IMR-90 (cell line): ENCODE measurements at regions not wholly inside any gene's neighbourhood (a gene's known extent, or its start where the extent isn't known, plus 50 kb on each side); places are given as distances from the start of the nearest gene placed in this dataset.

ENCODE experiments used
- ATAC-seq: fragments of 200-7000 bp; cut with Tn5 transposase; 2 replicates; pipeline ENCODE4 v1.9.1; 2020; ENCODE audit warnings: low read depth, mild to moderate bottlenecking, moderate library complexity
- BruUV-seq: library from RNA; stranded (reverse); fragments of 400-500 nt; replicated peaks from 2 replicates; lab custom pipeline; 2021; lab: Mats Ljungman, UMichigan
- CTCF ChIA-PET: fragments of 300-600 bp; formaldehyde crosslinking; extraction: SDS; loops from one replicate; lab custom pipeline; 2021; ENCODE audit warnings: antibody characterized with exemption; lab: Yijun Ruan, JAX
- POLR2A ChIA-PET: fragments of 300-600 bp; sonication (Branson Sonifier 250); formaldehyde crosslinking; loops from one replicate; lab custom pipeline; 2022; ENCODE audit warnings: antibody characterized with exemption; ENCODE audit not compliant: unreplicated experiment; lab: Charles Lee
- DNase-seq: peaks from one replicate; pipeline ENCODE4 v3.0.0; 2013
- H2AFZ ChIP-seq: replicated peaks from 2 replicates; pipeline ENCODE3; 2013; ENCODE audit warnings: low read length, mild to moderate bottlenecking; ENCODE audit not compliant: poor library complexity
- H2AK5ac ChIP-seq: 2 replicates; pipeline ENCODE4 v1.6.1; 2013; ENCODE audit warnings: low read depth, low read length, inconsistent platforms
- H2AK9ac ChIP-seq: replicated peaks from 2 replicates; pipeline ENCODE3; 2013; ENCODE audit warnings: mild to moderate bottlenecking, low read depth, low read length, moderate library complexity; ENCODE audit not compliant: poor library complexity
- H2BK120ac ChIP-seq: 2 replicates; pipeline ENCODE4 v1.6.1; 2013; ENCODE audit warnings: low read depth, low read length, inconsistent platforms
- H2BK15ac ChIP-seq: 3 replicates; pipeline ENCODE4 v1.6.1; 2013; ENCODE audit warnings: low read depth, low read length, inconsistent platforms
- H2BK20ac ChIP-seq: 2 replicates; pipeline ENCODE4 v1.6.1; 2013; ENCODE audit warnings: low read depth, mild to moderate bottlenecking, inconsistent platforms, low read length, moderate library complexity
- H2BK5ac ChIP-seq: 2 replicates; pipeline ENCODE4 v1.6.1; 2013; ENCODE audit warnings: mild to moderate bottlenecking, low read depth, low read length, inconsistent platforms; ENCODE audit not compliant: poor library complexity, severe bottlenecking
- H3K14ac ChIP-seq: replicated peaks from 2 replicates; pipeline ENCODE4 v1.6.1; 2013; ENCODE audit warnings: low read depth, low read length, inconsistent platforms
- H3K18ac ChIP-seq: 2 replicates; pipeline ENCODE4 v1.6.1; 2013; ENCODE audit warnings: low read depth, low read length, control low read depth
- H3K23ac ChIP-seq: 2 replicates; pipeline ENCODE4 v1.6.1; 2013; ENCODE audit warnings: low read depth, low read length, inconsistent platforms
- H3K27ac ChIP-seq: 2 replicates; pipeline ENCODE4 v1.5.1; 2013; ENCODE audit warnings: mild to moderate bottlenecking, control low read depth, low read length; ENCODE audit not compliant: insufficient read depth
- H3K27me3 ChIP-seq: 2 replicates; pipeline ENCODE4 v1.6.1; 2013; ENCODE audit warnings: low read length; ENCODE audit not compliant: control insufficient read depth, insufficient read depth
- H3K36me3 ChIP-seq: 2 replicates; pipeline ENCODE4 v1.6.1; 2013; ENCODE audit warnings: low read length, mixed read lengths; ENCODE audit not compliant: control insufficient read depth, insufficient read depth
- H3K4ac ChIP-seq: 2 replicates; pipeline ENCODE4 v1.6.1; 2013; ENCODE audit warnings: low read depth, low read length, inconsistent platforms
- H3K4me1 ChIP-seq: 2 replicates; pipeline ENCODE4 v1.6.1; 2013; ENCODE audit warnings: low read length, mixed read lengths; ENCODE audit not compliant: control insufficient read depth, insufficient read depth
- H3K4me2 ChIP-seq: 2 replicates; pipeline ENCODE4 v1.6.1; 2013; ENCODE audit warnings: low read depth, mild to moderate bottlenecking, control low read depth, low read length, moderate library complexity
- H3K4me3 ChIP-seq: 2 replicates; pipeline ENCODE4 v1.5.1; 2013; ENCODE audit warnings: low read depth, mild to moderate bottlenecking, control low read depth, low read length, moderate library complexity; ENCODE audit not compliant: insufficient read depth
- H3K56ac ChIP-seq: 2 replicates; pipeline ENCODE4 v1.6.1; 2013; ENCODE audit warnings: low read length, inconsistent platforms; ENCODE audit not compliant: insufficient read depth; ENCODE audit errors: extremely low read depth
- H3K79me1 ChIP-seq, 2 experiments: 2 replicates each; pipeline ENCODE4 v1.6.1; 2013; ENCODE audit warnings: low read length in 2 of 2, inconsistent platforms in 1 of 2, low read depth in 1 of 2
- H3K9ac ChIP-seq: 2 replicates; pipeline ENCODE4 v1.6.1; 2013; ENCODE audit warnings: low read depth, low read length, control low read depth
- H3K9me1 ChIP-seq: 2 replicates; pipeline ENCODE4 v1.6.1; 2013; ENCODE audit warnings: low read length, inconsistent platforms; ENCODE audit not compliant: insufficient read depth
- H3K9me3 ChIP-seq: 2 replicates; pipeline ENCODE4 v1.6.1; 2013; ENCODE audit warnings: low read length; ENCODE audit not compliant: control insufficient read depth, insufficient read depth
- H4K20me1 ChIP-seq: 2 replicates; pipeline ENCODE4 v1.6.1; 2013; ENCODE audit warnings: low read length, inconsistent platforms; ENCODE audit not compliant: insufficient read depth
- H4K5ac ChIP-seq: 2 replicates; pipeline ENCODE4 v1.6.1; 2013; ENCODE audit warnings: mild to moderate bottlenecking, low read depth, low read length, control low read depth
- H4K8ac ChIP-seq, 2 experiments: 2 replicates each; pipeline ENCODE4 v1.6.1; 2013; ENCODE audit warnings: low read depth in 2 of 2, low read length in 2 of 2, control low read depth in 1 of 2, inconsistent platforms in 1 of 2
- H4K91ac ChIP-seq: 2 replicates; pipeline ENCODE4 v1.6.1; 2013; ENCODE audit warnings: low read depth, low read length, inconsistent platforms; ENCODE audit not compliant: insufficient read depth
- BHLHE40 ChIP-seq: fragments of 150-350 bp; IDR thresholded peaks from 2 replicates; pipeline ENCODE4 v1.6.1; 2016; ENCODE audit warnings: mild to moderate bottlenecking, low read depth, low read length
- CEBPB ChIP-seq: IDR thresholded peaks from 2 replicates; pipeline ENCODE4 v1.6.1; 2012; ENCODE audit warnings: low read depth, low read length, improper control_type of control experiment
- CHD1 ChIP-seq: IDR thresholded peaks from 2 replicates; pipeline ENCODE4 v1.6.1; 2012; ENCODE audit warnings: low read depth, low read length, improper control_type of control experiment
- FOS ChIP-seq: fragments of 150-350 bp; IDR thresholded peaks from 2 replicates; pipeline ENCODE4 v1.6.1; 2016; ENCODE audit warnings: low read depth, low read length
- MAFK ChIP-seq: IDR thresholded peaks from 2 replicates; pipeline ENCODE4 v1.6.1; 2012; ENCODE audit warnings: low read depth, low read length, improper control_type of control experiment
- MAZ ChIP-seq: IDR thresholded peaks from 2 replicates; pipeline ENCODE4 v1.6.1; 2012; ENCODE audit warnings: low read depth, mild to moderate bottlenecking, low read length, improper control_type of control experiment, moderate library complexity, borderline replicate concordance
- NFE2L2 ChIP-seq: fragments of 150-350 bp; IDR thresholded peaks from 2 replicates; pipeline ENCODE4 v1.6.1; 2016; ENCODE audit warnings: low read depth, mild to moderate bottlenecking, low read length
- RAD21 ChIP-seq: IDR thresholded peaks from 2 replicates; pipeline ENCODE4 v1.6.1; 2012; ENCODE audit warnings: low read length, improper control_type of control experiment
- RCOR1 ChIP-seq: IDR thresholded peaks from 2 replicates; pipeline ENCODE4 v1.6.1; 2012; ENCODE audit warnings: mild to moderate bottlenecking, low read length, improper control_type of control experiment; ENCODE audit not compliant: insufficient replicate concordance
- RFX5 ChIP-seq: IDR thresholded peaks from 2 replicates; pipeline ENCODE4 v1.8.0; 2012; ENCODE audit warnings: low read depth, mild to moderate bottlenecking, low read length, moderate library complexity
- WGBS, 2 experiments: methylation state at CpG; one replicate each; pipeline versions ENCODE4 v1.1.5 to v1.1.7; 2013; ENCODE audit warnings: missing lambda C conversion rate in 2 of 2; ENCODE audit not compliant: insufficient read length in 1 of 2; ENCODE audit errors: extremely low coverage in 2 of 2; 5-methylcytosine and 5-hydroxymethylcytosine counted together
- dilution Hi-C: fragments of 300-500 bp; cut with HindIII; formaldehyde crosslinking; loops from one replicate; pipeline ENCODE4 v1.14.3; 2018; ENCODE audit warnings: low sequenced_read_pairs; ENCODE audit not compliant: unreplicated experiment
- in situ Hi-C: fragments of 300-500 bp; cut with MboI; formaldehyde crosslinking; loops from 3 replicates; pipeline ENCODE4 v1.14.3; 2019; ENCODE audit warnings: low sequenced_read_pairs, inconsistent platforms, mixed read lengths
- intact Hi-C: fragments of 100-400 bp; cut with micrococcal nuclease; formaldehyde crosslinking; loops from 2 replicates; pipeline ENCODE4 v1.10.0; 2022
- TF ChIP-seq, protein P1 (sequence below): conservative IDR thresholded peaks from 2 replicates; pipeline ENCODE4 v1.5.1; 2012; ENCODE audit warnings: mild to moderate bottlenecking, low read depth, low read length, improper control_type of control experiment
- TF ChIP-seq, protein P2 (sequence below): fragments of 150-350 bp; IDR thresholded peaks from 2 replicates; pipeline ENCODE4 v1.6.1; 2017; ENCODE audit warnings: mild to moderate bottlenecking, antibody characterized with exemption, low read length, low read depth
- TF ChIP-seq, protein P3 (sequence below): fragments of 150-350 bp; IDR thresholded peaks from 2 replicates; pipeline ENCODE4 v1.6.1; 2016; ENCODE audit warnings: low read depth, mild to moderate bottlenecking, low read length, moderate library complexity, borderline replicate concordance

DNA sequence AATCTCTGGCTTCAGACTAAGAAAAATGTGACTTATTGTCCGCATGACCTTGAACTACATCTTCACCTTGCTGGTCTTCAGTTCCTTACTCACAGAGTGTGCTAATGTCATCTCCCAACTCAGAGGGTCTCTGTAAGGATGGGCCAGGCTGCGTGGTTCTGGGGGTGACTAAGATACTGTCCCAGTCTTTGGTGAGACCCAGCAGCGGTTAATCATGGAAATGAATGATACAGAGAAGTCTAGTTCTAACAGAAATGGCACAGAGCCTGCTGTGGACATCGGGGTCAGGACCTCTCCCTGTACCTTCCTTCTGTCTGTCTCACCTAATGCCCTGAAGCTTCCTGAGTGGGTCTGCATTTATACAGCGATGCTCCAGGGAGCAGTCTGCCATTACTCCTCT, 662.7 kb upstream of the HS6ST1 start:
- Histone ChIP-seq H2AK5ac (no peak overlapping the region), H2AFZ (no peak overlapping the region), H2BK20ac (no peak overlapping the region), H2BK5ac (no peak overlapping the region), H3K27me3 (no peaks in the 10 kb centered on the region), H3K23ac (no peak overlapping the region), H3K9ac (no peak overlapping the region), H3K4me1 (no peaks in the 10 kb centered on the region), H4K20me1 (no peaks in the 10 kb centered on the region), H4K91ac (no peak overlapping the region), H3K9me3 (peaks cover 5% of the 10 kb centered on the region; the same call in 1 of the 2 replicates), H3K56ac (no peak overlapping the region), H3K4me2 (no peak overlapping the region), H3K9me1 (no peaks in the 10 kb centered on the region), H4K5ac (no peak overlapping the region), H3K4ac (no peak overlapping the region), H3K4me3 (no peak overlapping the region), H3K27ac (no peak overlapping the region), H3K14ac (no peak overlapping the region), H3K18ac (no peak overlapping the region), H3K36me3 (no peaks in the 10 kb centered on the region), H2BK15ac (no peak overlapping the region), H2AK9ac (no peak overlapping the region), H3K79me1 (no peaks in the 10 kb centered on the region), H4K8ac (no peak overlapping the region), H2BK120ac (no peak overlapping the region)
- CTCF ChIA-PET: no interaction called here
- WGBS, 2 experiments: no CpG with 5 or more reads among the region's 5 CpGs
- POLR2A ChIA-PET: no interaction called here
- dilution Hi-C loops: no loop called here
- DNase-seq (no peak), ATAC-seq (no peak)
- no TSS peak for BruUV-seq
- in situ Hi-C loops: no loop called here
- intact Hi-C loops: no loop called here
- no peak for TF ChIP-seq RFX5
- TF ChIP-seq, protein P1, sequence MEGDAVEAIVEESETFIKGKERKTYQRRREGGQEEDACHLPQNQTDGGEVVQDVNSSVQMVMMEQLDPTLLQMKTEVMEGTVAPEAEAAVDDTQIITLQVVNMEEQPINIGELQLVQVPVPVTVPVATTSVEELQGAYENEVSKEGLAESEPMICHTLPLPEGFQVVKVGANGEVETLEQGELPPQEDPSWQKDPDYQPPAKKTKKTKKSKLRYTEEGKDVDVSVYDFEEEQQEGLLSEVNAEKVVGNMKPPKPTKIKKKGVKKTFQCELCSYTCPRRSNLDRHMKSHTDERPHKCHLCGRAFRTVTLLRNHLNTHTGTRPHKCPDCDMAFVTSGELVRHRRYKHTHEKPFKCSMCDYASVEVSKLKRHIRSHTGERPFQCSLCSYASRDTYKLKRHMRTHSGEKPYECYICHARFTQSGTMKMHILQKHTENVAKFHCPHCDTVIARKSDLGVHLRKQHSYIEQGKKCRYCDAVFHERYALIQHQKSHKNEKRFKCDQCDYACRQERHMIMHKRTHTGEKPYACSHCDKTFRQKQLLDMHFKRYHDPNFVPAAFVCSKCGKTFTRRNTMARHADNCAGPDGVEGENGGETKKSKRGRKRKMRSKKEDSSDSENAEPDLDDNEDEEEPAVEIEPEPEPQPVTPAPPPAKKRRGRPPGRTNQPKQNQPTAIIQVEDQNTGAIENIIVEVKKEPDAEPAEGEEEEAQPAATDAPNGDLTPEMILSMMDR: no peak
- no peak for TF ChIP-seq CEBPB
- TF ChIP-seq, protein P2, sequence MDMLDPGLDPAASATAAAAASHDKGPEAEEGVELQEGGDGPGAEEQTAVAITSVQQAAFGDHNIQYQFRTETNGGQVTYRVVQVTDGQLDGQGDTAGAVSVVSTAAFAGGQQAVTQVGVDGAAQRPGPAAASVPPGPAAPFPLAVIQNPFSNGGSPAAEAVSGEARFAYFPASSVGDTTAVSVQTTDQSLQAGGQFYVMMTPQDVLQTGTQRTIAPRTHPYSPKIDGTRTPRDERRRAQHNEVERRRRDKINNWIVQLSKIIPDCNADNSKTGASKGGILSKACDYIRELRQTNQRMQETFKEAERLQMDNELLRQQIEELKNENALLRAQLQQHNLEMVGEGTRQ: no peak
- TF ChIP-seq MAFK: no peak
- no peak for TF ChIP-seq RCOR1
- TF ChIP-seq, protein P3, sequence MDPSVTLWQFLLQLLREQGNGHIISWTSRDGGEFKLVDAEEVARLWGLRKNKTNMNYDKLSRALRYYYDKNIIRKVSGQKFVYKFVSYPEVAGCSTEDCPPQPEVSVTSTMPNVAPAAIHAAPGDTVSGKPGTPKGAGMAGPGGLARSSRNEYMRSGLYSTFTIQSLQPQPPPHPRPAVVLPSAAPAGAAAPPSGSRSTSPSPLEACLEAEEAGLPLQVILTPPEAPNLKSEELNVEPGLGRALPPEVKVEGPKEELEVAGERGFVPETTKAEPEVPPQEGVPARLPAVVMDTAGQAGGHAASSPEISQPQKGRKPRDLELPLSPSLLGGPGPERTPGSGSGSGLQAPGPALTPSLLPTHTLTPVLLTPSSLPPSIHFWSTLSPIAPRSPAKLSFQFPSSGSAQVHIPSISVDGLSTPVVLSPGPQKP: no peak
- TF ChIP-seq RAD21: no peak
- TF ChIP-seq MAZ: no peak
- no peak for TF ChIP-seq BHLHE40
- TF ChIP-seq FOS: no peak
- TF ChIP-seq NFE2L2: no peak
- TF ChIP-seq CHD1: no peak
